HG03571 (cell line): ENCODE measurements at regions not wholly inside any gene's neighbourhood (a gene's known extent, or its start where the extent isn't known, plus 50 kb on each side); places are given as distances from the start of the nearest gene placed in this dataset.

ENCODE experiments used
- ATAC-seq: cut with Tn5 transposase; IDR thresholded peaks from one replicate; pipeline ENCODE4 v1.9.1; 2021; ENCODE audit not compliant: unreplicated experiment

GRCh38 chr7:25893436-25893835 is 258.6 kb upstream of the NFE2L3 start:
- ATAC-seq, result no peak

GRCh38 chr7:25894002-25894901 is 257.7 kb upstream of the NFE2L3 start:
- peak; percentile 53 for ATAC-seq

DNA sequence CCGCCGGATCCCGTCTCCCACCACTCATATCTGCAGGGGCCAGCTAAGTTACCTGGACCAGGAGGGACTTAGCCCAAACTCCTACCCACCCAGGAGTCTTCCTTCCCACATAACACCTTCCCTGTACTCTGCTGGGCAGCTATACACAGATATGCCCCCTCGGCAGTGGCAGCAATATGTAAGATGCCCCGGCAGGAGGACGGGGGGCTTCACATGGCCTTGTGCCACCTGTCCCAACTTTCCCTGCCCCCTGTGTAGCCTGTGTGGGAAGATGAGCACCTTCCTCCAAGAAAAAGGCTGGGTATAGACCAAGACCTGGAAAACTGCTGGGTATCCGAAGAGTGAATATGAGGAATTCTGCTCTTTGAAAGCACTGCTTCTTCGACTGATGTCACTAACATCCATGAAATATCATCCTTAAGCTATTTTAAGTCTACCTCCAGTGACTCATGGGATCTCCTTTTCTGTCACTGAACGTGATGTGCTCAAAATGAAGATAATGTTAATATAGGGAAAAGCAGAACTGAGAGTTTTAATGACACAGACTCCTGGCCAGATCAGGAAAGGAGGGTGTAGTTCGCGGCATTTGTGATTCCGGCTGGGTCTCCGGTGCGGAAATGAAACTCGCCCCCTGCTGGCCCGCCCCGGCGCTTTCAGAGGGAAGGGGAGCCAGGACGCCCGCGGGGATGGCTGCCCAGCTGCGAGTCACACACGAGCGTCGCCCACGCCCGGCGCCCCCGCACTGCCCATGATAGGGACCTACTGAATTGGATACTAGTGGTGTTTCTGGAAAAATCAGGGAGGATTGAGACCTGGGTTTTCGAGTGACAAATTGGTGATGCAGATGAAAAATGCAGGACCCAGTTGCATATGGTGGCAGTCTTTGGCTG is 256.9 kb upstream of the NFE2L3 start:
- ATAC-seq, result peak; percentile 54

GRCh38 chr7:25895792-25896171 is 256.2 kb upstream of the NFE2L3 start:
- ATAC-seq, result no peak

DNA sequence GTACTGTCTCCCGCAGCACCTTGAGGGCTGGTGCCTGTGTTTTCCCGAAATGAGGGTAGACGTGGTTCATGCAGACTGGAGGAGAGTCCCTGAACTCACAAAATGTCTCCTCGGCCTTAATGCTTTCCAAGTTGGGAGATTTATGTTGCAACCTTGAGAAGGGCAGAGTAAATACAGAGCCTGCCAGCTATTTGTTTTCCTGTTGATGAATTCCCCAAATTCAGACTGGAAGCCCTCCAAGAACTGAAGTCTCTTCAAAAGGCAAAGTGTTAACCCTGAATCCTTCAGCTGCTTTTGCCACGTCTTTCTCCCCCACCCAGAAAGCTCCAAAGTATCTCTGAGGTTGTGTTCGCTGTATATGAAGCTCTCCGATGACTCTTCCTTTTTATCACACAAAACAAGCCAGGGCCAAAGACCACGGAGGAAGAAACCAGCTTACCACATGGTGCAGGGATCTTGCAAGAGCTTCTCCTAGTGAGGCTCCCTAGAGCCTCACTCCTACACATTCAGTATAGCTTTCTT is 254.7 kb upstream of the NFE2L3 start:
- ATAC-seq, result no peak

DNA sequence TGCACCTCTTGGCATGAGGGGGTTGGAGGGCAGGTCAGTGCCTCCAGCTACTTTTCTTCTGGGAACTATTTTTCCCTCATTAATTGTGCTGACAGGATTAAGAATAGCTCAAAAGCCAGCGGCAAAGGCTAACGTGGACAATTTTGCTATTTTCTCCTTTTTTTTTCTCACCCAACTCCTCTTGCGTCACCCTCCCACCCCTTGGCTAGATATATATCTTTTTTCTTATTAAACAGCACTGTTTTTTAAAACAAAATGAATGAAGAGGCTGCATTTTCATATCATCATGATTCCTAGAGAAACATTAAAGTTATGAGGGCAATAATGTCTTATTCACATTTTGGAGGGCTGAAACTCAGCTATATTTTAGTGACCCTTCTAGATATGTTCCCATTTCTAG is 251.8 kb upstream of the NFE2L3 start:
- ATAC-seq, result no peak

DNA sequence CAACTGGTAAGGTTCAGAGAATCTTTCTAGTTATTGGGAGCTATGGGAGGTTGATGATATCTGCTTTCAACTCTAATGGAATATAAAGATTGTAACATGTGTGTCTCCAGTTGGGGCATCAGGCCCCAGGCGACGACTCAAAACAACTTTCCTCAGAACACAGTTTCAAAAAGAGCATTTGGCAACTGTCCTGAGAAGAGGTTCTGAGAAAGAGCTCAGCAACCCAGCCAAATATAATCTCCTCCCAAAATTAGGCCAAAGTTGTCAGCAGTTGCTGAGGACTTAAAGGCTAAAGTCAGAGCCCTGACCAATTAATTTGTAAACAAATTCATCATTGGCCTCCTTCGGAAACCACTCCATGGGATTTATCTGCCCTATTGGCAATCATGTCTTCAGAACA is 251.1 kb upstream of the NFE2L3 start:
- no peak for ATAC-seq

- no peak for ATAC-seq
Observed at GRCh38 chr7:25901658-25902057, 250.3 kb upstream of the NFE2L3 start.

- no peak for ATAC-seq
Observed at GRCh38 chr7:25906003-25906402, 246.0 kb upstream of the NFE2L3 start.

GRCh38 chr7:25906760-25907159 is 245.2 kb upstream of the NFE2L3 start:
- ATAC-seq, result no peak

- no peak for ATAC-seq
Observed at GRCh38 chr7:25907214-25907613, 244.8 kb upstream of the NFE2L3 start.

GRCh38 chr7:25907731-25908130 is 244.3 kb upstream of the NFE2L3 start:
- ATAC-seq, result no peak

- ATAC-seq, result no peak
Observed at GRCh38 chr7:25908154-25908949, 243.6 kb upstream of the NFE2L3 start.

- ATAC-seq, result no peak
Observed at GRCh38 chr7:25911738-25912607, 240.0 kb upstream of the NFE2L3 start.

DNA sequence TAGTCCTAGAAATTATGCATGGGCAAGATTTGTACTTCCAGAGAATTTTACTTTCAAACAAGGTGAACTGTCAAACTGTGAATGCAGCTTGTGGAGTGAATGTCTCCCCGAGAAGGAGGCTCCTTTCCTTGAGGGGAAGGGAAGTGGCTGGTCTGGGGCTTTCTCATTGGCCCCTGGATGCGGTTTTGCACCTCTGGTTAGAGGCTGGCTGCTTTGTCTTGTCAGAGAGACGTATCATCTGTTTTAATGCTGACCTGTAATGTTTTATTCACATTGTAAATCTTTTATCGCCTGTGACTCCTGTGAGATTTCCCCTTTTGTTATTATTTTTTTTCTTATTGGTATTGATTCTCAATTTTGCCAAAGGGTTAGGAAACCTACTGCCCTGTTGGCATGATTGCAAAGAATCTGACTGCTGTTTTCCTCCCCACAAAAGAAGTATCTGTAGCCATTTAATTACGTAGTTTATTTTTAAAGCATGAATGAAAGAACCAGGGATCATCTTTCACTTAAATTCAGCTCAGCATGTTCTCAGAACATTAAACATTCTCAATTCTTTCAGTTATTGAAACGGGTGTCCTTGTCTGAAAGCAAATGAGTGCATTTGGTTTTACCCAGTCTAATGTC is 238.3 kb upstream of the NFE2L3 start:
- ATAC-seq, result no peak

DNA sequence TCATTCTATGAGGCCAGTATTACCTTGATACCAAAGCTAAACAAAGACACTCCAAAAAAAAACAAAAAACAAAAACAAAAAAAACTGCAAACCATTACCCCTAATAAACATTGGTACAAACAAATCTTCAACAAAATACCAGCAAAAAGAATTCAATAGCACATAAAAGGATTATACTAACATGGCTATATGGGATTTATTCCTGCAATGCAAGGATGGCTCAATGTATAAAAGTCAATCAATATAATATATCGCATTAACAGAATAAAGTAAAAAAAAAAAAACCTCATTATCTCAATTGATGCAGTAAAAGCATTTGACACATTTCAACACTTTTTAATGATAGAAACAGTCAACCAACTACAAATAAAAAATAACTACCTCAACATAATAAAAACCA is 233.3 kb upstream of the NFE2L3 start:
- ATAC-seq, result no peak

- no peak for ATAC-seq
Observed at GRCh38 chr7:25922296-25922695, 229.7 kb upstream of the NFE2L3 start.

DNA sequence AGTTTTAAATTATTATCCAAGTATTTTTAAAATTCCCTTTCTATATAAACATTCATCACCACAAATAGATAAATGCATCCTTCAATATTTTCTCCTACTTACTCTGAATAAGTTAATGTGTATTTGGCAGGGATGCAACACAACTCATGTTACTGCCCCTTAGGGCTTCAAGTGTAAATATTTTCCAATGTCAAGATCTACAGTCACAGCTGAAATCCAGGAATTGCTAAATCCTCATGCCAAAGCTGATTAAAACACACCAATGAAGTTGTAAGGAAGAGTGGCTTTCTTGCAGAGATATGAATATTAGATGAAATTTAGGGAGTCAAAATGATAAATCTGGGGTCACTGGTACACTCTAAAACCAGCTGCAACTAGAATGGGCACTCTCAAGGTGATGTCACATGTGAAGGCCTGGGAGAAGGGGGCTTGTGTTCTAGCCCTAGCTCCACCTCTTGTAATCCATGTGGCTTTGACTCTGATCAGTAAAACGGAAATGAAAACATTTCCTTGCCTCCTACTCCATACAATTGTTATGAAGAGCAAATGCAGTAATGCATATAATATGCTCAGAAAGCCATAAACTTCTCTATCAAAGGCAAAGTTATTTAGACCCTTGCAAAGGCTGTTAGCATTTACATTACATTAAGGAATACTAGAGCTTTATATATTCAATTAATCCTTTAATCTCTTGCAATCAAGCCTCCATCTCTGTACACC is 228.1 kb upstream of the NFE2L3 start:
- ATAC-seq, result no peak

DNA sequence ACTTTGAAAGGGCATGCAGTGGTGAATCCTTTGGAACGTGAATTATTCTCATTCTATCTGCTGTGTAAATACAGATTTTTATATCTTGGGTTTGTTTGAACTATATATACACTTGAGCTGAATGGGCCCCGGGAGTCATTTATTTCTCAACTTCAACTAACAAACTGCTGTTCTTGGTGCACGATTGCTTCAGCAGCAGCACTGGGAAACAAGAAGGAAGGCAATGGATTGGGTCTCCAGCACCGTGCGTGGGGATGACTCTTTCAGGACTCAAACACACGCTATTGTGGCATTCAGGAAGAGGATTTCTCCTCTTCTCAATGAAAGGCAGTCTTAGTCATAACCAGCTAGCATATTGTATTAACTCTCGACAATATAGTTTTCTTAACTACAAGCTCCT is 226.0 kb upstream of the NFE2L3 start:
- ATAC-seq, result no peak
